Hepatocyte (in vitro differentiated cells): ENCODE measurements at regions not wholly inside any gene's neighbourhood (a gene's known extent, or its start where the extent isn't known, plus 50 kb on each side); places are given as distances from the start of the nearest gene placed in this dataset.
"Not testable (repeated sequence)": the region's sequence is repeated elsewhere in the genome, so short reads cannot be mapped to it uniquely, and the experiment has no call there.

ENCODE experiments used
- DNase-seq: peaks from one replicate; pipeline ENCODE4 v3.0.0-alpha.2; 2016; ENCODE audit warnings: low spot score
- H2AFZ ChIP-seq: fragments of 200-600 bp; sonication (generic); 2 replicates; pipeline ENCODE4 v1.6.0; 2016; ENCODE audit warnings: antibody characterized with exemption, mild to moderate bottlenecking
- H3K27ac ChIP-seq: fragments of 200-600 bp; sonication (generic); 2 replicates; pipeline ENCODE4 v1.5.1; 2016; ENCODE audit warnings: mild to moderate bottlenecking
- H3K27me3 ChIP-seq: fragments of 200-600 bp; sonication (generic); 2 replicates; pipeline ENCODE4 v1.6.1; 2016
- H3K36me3 ChIP-seq: fragments of 200-600 bp; sonication (generic); replicated peaks from 2 replicates; pipeline ENCODE4 v1.5.1; 2016; ENCODE audit warnings: low read depth; ENCODE audit not compliant: insufficient read depth
- H3K4me1 ChIP-seq: fragments of 200-600 bp; sonication (generic); 2 replicates; pipeline ENCODE4 v1.5.1; 2016; ENCODE audit warnings: mild to moderate bottlenecking, moderate library complexity; ENCODE audit not compliant: insufficient read depth
- H3K4me2 ChIP-seq: fragments of 200-600 bp; sonication (generic); 2 replicates; pipeline ENCODE4 v1.6.0; 2016
- H3K4me3 ChIP-seq: fragments of 200-600 bp; sonication (generic); 2 replicates; pipeline ENCODE4 v1.5.1; 2016; ENCODE audit warnings: mild to moderate bottlenecking
- H3K79me2 ChIP-seq: fragments of 200-600 bp; sonication (generic); 2 replicates; pipeline ENCODE4 v1.6.0; 2017; ENCODE audit warnings: mild to moderate bottlenecking
- H3K9me2 ChIP-seq: fragments of 200-600 bp; sonication (generic); replicated peaks from 2 replicates; pipeline ENCODE4 v1.6.0; 2017; ENCODE audit warnings: mild to moderate bottlenecking; ENCODE audit not compliant: insufficient read depth
- H3K9me3 ChIP-seq: fragments of 200-600 bp; sonication (generic); 2 replicates; pipeline ENCODE4 v1.5.1; 2016; ENCODE audit warnings: low read depth, mild to moderate bottlenecking
- H4K20me1 ChIP-seq: fragments of 200-600 bp; sonication (generic); 2 replicates; pipeline ENCODE4 v1.6.0; 2016; ENCODE audit warnings: mild to moderate bottlenecking; ENCODE audit not compliant: insufficient read depth, poor library complexity, severe bottlenecking
- CTCF ChIP-seq: fragments of 200-600 bp; sonication (generic); IDR thresholded peaks from 2 replicates; pipeline ENCODE4 v1.5.1; 2016; ENCODE audit warnings: antibody characterized with exemption, mild to moderate bottlenecking; ENCODE audit not compliant: poor library complexity
- EZH2 ChIP-seq: fragments of 200-600 bp; sonication (generic); IDR thresholded peaks from 2 replicates; pipeline ENCODE4 v1.6.1; 2016; ENCODE audit warnings: antibody characterized with exemption, mild to moderate bottlenecking, borderline replicate concordance
- EZH2phosphoT487 ChIP-seq: fragments of 200-600 bp; sonication (generic); IDR thresholded peaks from one replicate; pipeline ENCODE4 v1.6.1; 2018; ENCODE audit warnings: antibody characterized with exemption, mild to moderate bottlenecking, low read depth, moderate library complexity; ENCODE audit not compliant: unreplicated experiment, severe bottlenecking
- WGBS: methylation state at CpG from one replicate; pipeline ENCODE4 v1.1.6; 2016; ENCODE audit warnings: low lambda C conversion rate; ENCODE audit errors: missing lambda C conversion rate; 5-methylcytosine and 5-hydroxymethylcytosine counted together

- peak; percentile 58 for DNase-seq
- Histone ChIP-seq H3K9me2 (no peaks in the 10 kb centered on the region), H3K4me3 (peak overlapping the region; percentile 4), H3K4me2 (peak overlapping the region; percentile 57), H3K4me1 (peaks cover 14% of the 10 kb centered on the region), H2AFZ (no peak overlapping the region), H3K27me3 (no peaks in the 10 kb centered on the region), H4K20me1 (no peaks in the 10 kb centered on the region), H3K79me2 (no peaks in the 10 kb centered on the region), H3K36me3 (no peaks in the 10 kb centered on the region), H3K9me3 (no peaks in the 10 kb centered on the region), H3K27ac (peak overlapping the region; percentile 83)
- 82% methylated on average over 1 of the region's 1 CpG for WGBS
- TF ChIP-seq EZH2phosphoT487: no peak
- TF ChIP-seq CTCF: no peak
- TF ChIP-seq EZH2: no peak
Measured at GRCh38 chr4:158094413-158095134, 78.3 kb downstream of the GASK1B start.

GRCh38 chr4:158090323-158090722 is 82.5 kb downstream of the GASK1B start:
- H3K27me3 ChIP-seq: no peaks in the 10 kb centered on the region

GRCh38 chr4:158089897-158090296 is 82.9 kb downstream of the GASK1B start:
- DNase-seq, H3K27ac ChIP-seq, H3K4me2 ChIP-seq, H3K27me3 ChIP-seq, H3K4me3 ChIP-seq, H3K36me3 ChIP-seq, H3K4me1 ChIP-seq, H4K20me1 ChIP-seq, H3K79me2 ChIP-seq, H2AFZ ChIP-seq, H3K9me3 ChIP-seq, H3K9me2 ChIP-seq: not testable (repeated sequence)
- 91% methylated on average over 21 of the region's 21 CpGs for WGBS

More at GRCh38 chr4:158090323-158090722, 82.5 kb downstream of the GASK1B start:
- TF ChIP-seq EZH2 (no peak), CTCF (no peak), EZH2phosphoT487 (no peak)
- H2AFZ ChIP-seq: no peak overlapping the region
- no peaks in the 10 kb centered on the region for H3K9me2 ChIP-seq
- H3K4me2 ChIP-seq: no peak overlapping the region
- DNase-seq: no peak
- no peaks in the 10 kb centered on the region for H3K36me3 ChIP-seq
- H3K4me1 ChIP-seq: peaks cover 12% of the 10 kb centered on the region
- H4K20me1 ChIP-seq: no peaks in the 10 kb centered on the region
- no peak overlapping the region for H3K4me3 ChIP-seq
- no peak overlapping the region for H3K27ac ChIP-seq
- H3K79me2 ChIP-seq: no peaks in the 10 kb centered on the region
- no peaks in the 10 kb centered on the region for H3K9me3 ChIP-seq

DNA sequence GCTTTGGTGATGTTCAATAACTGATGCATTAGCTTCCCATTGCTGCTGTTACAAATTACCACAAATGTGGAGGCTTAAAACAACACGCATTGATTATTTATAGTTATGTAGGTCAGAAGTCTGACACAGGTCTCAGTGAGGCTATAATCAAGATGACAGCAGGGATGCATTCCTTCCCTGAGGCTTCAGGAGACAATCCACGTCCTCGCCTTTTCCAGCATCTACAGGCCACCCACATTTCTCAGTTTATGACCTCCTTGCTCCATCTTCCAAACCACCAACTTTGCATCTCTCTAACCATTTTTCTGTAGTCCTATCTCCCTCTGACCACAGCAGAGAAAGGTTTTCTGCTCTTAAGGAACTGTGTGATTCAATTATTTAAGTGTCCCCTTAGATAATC is 92.5 kb downstream of the GASK1B start:
- no peaks in the 10 kb centered on the region for H4K20me1 ChIP-seq
- no peak overlapping the region for H3K27ac ChIP-seq
- no peak overlapping the region for H3K4me2 ChIP-seq
- no peaks in the 10 kb centered on the region for H3K9me3 ChIP-seq
- no peak overlapping the region for H2AFZ ChIP-seq
- no peaks in the 10 kb centered on the region for H3K36me3 ChIP-seq
- no peaks in the 10 kb centered on the region for H3K27me3 ChIP-seq
- no peak overlapping the region for H3K4me3 ChIP-seq
- no peak for DNase-seq
- no peaks in the 10 kb centered on the region for H3K4me1 ChIP-seq
- TF ChIP-seq EZH2: no peak
- no peak for TF ChIP-seq EZH2phosphoT487
- no peak for TF ChIP-seq CTCF
- no peaks in the 10 kb centered on the region for H3K9me2 ChIP-seq
- WGBS: 77% methylated on average over 3 of the region's 3 CpGs
- H3K79me2 ChIP-seq: no peaks in the 10 kb centered on the region
